SU-DHL-6 (cell line): ENCODE measurements at regions not wholly inside any gene's neighbourhood (a gene's known extent, or its start where the extent isn't known, plus 50 kb on each side); places are given as distances from the start of the nearest gene placed in this dataset.

Source experiments
- H2AFZ ChIP-seq: fragments of 200-600 bp; sonication (generic); 2 replicates; pipeline ENCODE4 v1.6.1; 2014; ENCODE audit warnings: low read depth, mild to moderate bottlenecking, moderate library complexity, mixed read lengths, antibody characterized with exemption, low read length; ENCODE audit not compliant: severe bottlenecking
- H3F3A ChIP-seq: fragments of 200-600 bp; shearing (Covaris generic); 2 replicates; pipeline ENCODE4 v1.6.0; 2016; ENCODE audit warnings: antibody characterized with exemption, mild to moderate bottlenecking; ENCODE audit not compliant: insufficient read depth
- H3K27ac ChIP-seq: fragments of 200-600 bp; sonication (generic); 2 replicates; pipeline ENCODE4 v1.5.1; 2016; ENCODE audit warnings: low read depth, mild to moderate bottlenecking, low read length, moderate library complexity, mixed read lengths
- H3K27me3 ChIP-seq: fragments of 200-600 bp; sonication (generic), shearing (Covaris generic); 2 replicates; pipeline ENCODE4 v1.6.0; 2014; ENCODE audit warnings: mild to moderate bottlenecking, low read length
- H3K36me3 ChIP-seq: fragments of 200-600 bp; sonication (generic); 2 replicates; pipeline ENCODE4 v1.6.1; 2014; ENCODE audit warnings: mild to moderate bottlenecking, low read length, mixed read lengths
- H3K4me2 ChIP-seq: fragments of 300-600, 200-600 bp; shearing (Covaris generic), sonication (generic); 2 replicates; pipeline ENCODE4 v1.6.0; 2014; ENCODE audit warnings: low read length, low read depth, mild to moderate bottlenecking; ENCODE audit not compliant: poor library complexity, severe bottlenecking
- H3K4me3 ChIP-seq: fragments of 200-600 bp; sonication (generic); 2 replicates; pipeline ENCODE4 v1.5.1; 2014; ENCODE audit warnings: antibody characterized with exemption, low read length, mild to moderate bottlenecking, mixed read lengths; ENCODE audit not compliant: insufficient read depth, poor library complexity, severe bottlenecking
- H3K79me2 ChIP-seq: fragments of 200-600 bp; sonication (generic); 2 replicates; pipeline ENCODE4 v1.6.1; 2014; ENCODE audit warnings: mild to moderate bottlenecking, low read length, moderate library complexity; ENCODE audit not compliant: insufficient read depth
- H3K9ac ChIP-seq: fragments of 200-600 bp; sonication (generic); 2 replicates; pipeline ENCODE4 v1.7.0; 2014; ENCODE audit warnings: mild to moderate bottlenecking, low read length
- H3K9me2 ChIP-seq: fragments of 200-600 bp; sonication (generic); replicated peaks from 2 replicates; pipeline ENCODE4 v1.6.1; 2014; ENCODE audit warnings: low read length; ENCODE audit not compliant: insufficient read depth
- H3K9me3 ChIP-seq: fragments of 200-600 bp; sonication (generic); 2 replicates; pipeline ENCODE4 v1.6.1; 2014; ENCODE audit warnings: low read length, mixed read lengths; ENCODE audit not compliant: insufficient read depth
- H4K20me1 ChIP-seq: fragments of 200-600 bp; sonication (generic); 2 replicates; pipeline ENCODE4 v1.6.1; 2014; ENCODE audit warnings: low read depth, mild to moderate bottlenecking, antibody characterized with exemption, low read length, moderate library complexity, mixed read lengths
- CTCF ChIP-seq: fragments of 200-600 bp; sonication (generic); IDR thresholded peaks from one replicate; pipeline ENCODE4 v1.5.1; 2017; ENCODE audit warnings: antibody characterized with exemption, mild to moderate bottlenecking, low read length, moderate library complexity; ENCODE audit not compliant: insufficient read depth, poor library complexity, severe bottlenecking
- EZH2phosphoT487 ChIP-seq: fragments of 200-600 bp; sonication (generic), shearing (Covaris generic); conservative IDR thresholded peaks from 2 replicates; pipeline ENCODE4 v1.6.1; 2018; ENCODE audit warnings: mild to moderate bottlenecking, antibody characterized with exemption, low read length, moderate library complexity, mixed read lengths

GRCh38 chr13:99629641-99630040 is 128.4 kb downstream of the TM9SF2 start:
- Histone ChIP-seq H3K27ac (no peak overlapping the region), H3K4me3 (no peak overlapping the region), H3K36me3 (no peaks in the 10 kb centered on the region), H4K20me1 (peaks cover 3% of the 10 kb centered on the region; the same call in 1 of the 2 replicates), H3K4me2 (no peak overlapping the region), H3K9ac (no peak overlapping the region), H3K9me2 (no peaks in the 10 kb centered on the region), H3K79me2 (no peaks in the 10 kb centered on the region), H3K9me3 (no peaks in the 10 kb centered on the region), H3F3A (no peaks in the 10 kb centered on the region), H3K27me3 (no peaks in the 10 kb centered on the region), H2AFZ (no peak overlapping the region)
- TF ChIP-seq EZH2phosphoT487 (no peak), CTCF (no peak)

- no peaks in the 10 kb centered on the region for H3K36me3 ChIP-seq
- no peak overlapping the region for H3K9ac ChIP-seq
- no peaks in the 10 kb centered on the region for H3K79me2 ChIP-seq
- H3K4me3 ChIP-seq = no peak overlapping the region
- H3K4me2 ChIP-seq = no peak overlapping the region
- H3K9me2 ChIP-seq = no peaks in the 10 kb centered on the region
- H3K27ac ChIP-seq = no peak overlapping the region
- H3K27me3 ChIP-seq = no peaks in the 10 kb centered on the region
- no peaks in the 10 kb centered on the region for H3K9me3 ChIP-seq
- no peak for TF ChIP-seq EZH2phosphoT487
- no peak for TF ChIP-seq CTCF
- no peak overlapping the region for H2AFZ ChIP-seq
- peaks cover 3% of the 10 kb centered on the region; the same call in 1 of the 2 replicates for H4K20me1 ChIP-seq
- H3F3A ChIP-seq = no peaks in the 10 kb centered on the region
Measured at GRCh38 chr13:99628442-99628841, 127.2 kb downstream of the TM9SF2 start.

- H3F3A ChIP-seq = no peaks in the 10 kb centered on the region
- no peak overlapping the region for H3K27ac ChIP-seq
- no peak overlapping the region for H2AFZ ChIP-seq
- TF ChIP-seq EZH2phosphoT487 = no peak
- H3K27me3 ChIP-seq = no peaks in the 10 kb centered on the region
- no peaks in the 10 kb centered on the region for H3K9me3 ChIP-seq
- H3K36me3 ChIP-seq = no peaks in the 10 kb centered on the region
- no peak overlapping the region for H3K9ac ChIP-seq
- H3K79me2 ChIP-seq = no peaks in the 10 kb centered on the region
- no peak overlapping the region for H3K4me3 ChIP-seq
- H3K9me2 ChIP-seq = no peaks in the 10 kb centered on the region
- no peak overlapping the region for H3K4me2 ChIP-seq
- H4K20me1 ChIP-seq = peaks cover 3% of the 10 kb centered on the region; the same call in 1 of the 2 replicates
Measured at GRCh38 chr13:99626461-99627082, 125.3 kb downstream of the TM9SF2 start.

- Histone ChIP-seq H3K9ac (no peak overlapping the region), H3K9me3 (no peaks in the 10 kb centered on the region), H2AFZ (no peak overlapping the region), H3K36me3 (no peaks in the 10 kb centered on the region), H3K27me3 (no peaks in the 10 kb centered on the region), H3K4me3 (no peak overlapping the region), H3K9me2 (no peaks in the 10 kb centered on the region), H3K4me2 (no peak overlapping the region), H3K79me2 (no peaks in the 10 kb centered on the region), H3K27ac (no peak overlapping the region), H3F3A (no peaks in the 10 kb centered on the region), H4K20me1 (peaks cover 3% of the 10 kb centered on the region; the same call in 1 of the 2 replicates)
- TF ChIP-seq EZH2phosphoT487 (no peak), CTCF (no peak)
Measured at GRCh38 chr13:99624936-99625540, 123.8 kb downstream of the TM9SF2 start.
